Immature natural killer cell (primary cell): ENCODE measurements at regions not wholly inside any gene's neighbourhood (a gene's known extent, or its start where the extent isn't known, plus 50 kb on each side); places are given as distances from the start of the nearest gene placed in this dataset.

Source experiments
- DNase-seq, 3 donors: peaks; one replicate each; pipeline ENCODE4 v3.0.0; 2022; ENCODE audit warnings: mixed read lengths in 1 of 3
- H3K27ac Mint-ChIP-seq, 6 donors: one replicate each; pipeline ENCODE4 v1.8.0; 2020; ENCODE audit warnings: mixed read lengths in 6 of 6, mild to moderate bottlenecking in 5 of 6, inconsistent platforms in 4 of 6, moderate library complexity in 3 of 6
- H3K27me3 Mint-ChIP-seq, 3 donors: one replicate each; pipeline ENCODE4 v1.8.0; 2020 to 2021; ENCODE audit warnings: low read depth in 3 of 3, mild to moderate bottlenecking in 3 of 3, mixed read lengths in 3 of 3, moderate library complexity in 3 of 3, inconsistent platforms in 1 of 3
- H3K36me3 Mint-ChIP-seq, 3 donors: one replicate each; pipeline ENCODE4 v1.8.0; 2020; ENCODE audit warnings: mixed read lengths in 3 of 3, inconsistent platforms in 2 of 3, mild to moderate bottlenecking in 2 of 3
- H3K4me1 Mint-ChIP-seq, 2 donors: one replicate each; pipeline ENCODE4 v1.8.0; 2020; ENCODE audit warnings: inconsistent platforms in 2 of 2, mild to moderate bottlenecking in 2 of 2, mixed read lengths in 2 of 2, moderate library complexity in 1 of 2
- H3K4me3 Mint-ChIP-seq, 5 donors: one replicate each; pipeline ENCODE4 v1.8.0; 2020; ENCODE audit warnings: mild to moderate bottlenecking in 5 of 5, mixed read lengths in 5 of 5, inconsistent platforms in 3 of 5, moderate library complexity in 3 of 5
- H3K9me3 Mint-ChIP-seq, 6 donors: one replicate each; pipeline ENCODE4 v1.8.0; 2020; ENCODE audit warnings: mild to moderate bottlenecking in 6 of 6, mixed read lengths in 6 of 6, inconsistent platforms in 4 of 6, moderate library complexity in 3 of 6

- Mint-ChIP-seq H3K4me3 (no peak overlapping the region), H3K27ac (no peak overlapping the region)
Observed at GRCh38 chr10:4645836-4646235, 180.2 kb upstream of the AKR1E2 start.

GRCh38 chr10:4643471-4643870 is 182.5 kb upstream of the AKR1E2 start:
- Mint-ChIP-seq H3K4me1 (no peaks in the 10 kb centered on the region), H3K4me3 (no peak overlapping the region), H3K27ac (no peak overlapping the region), H3K9me3 (no peaks in the 10 kb centered on the region), H3K27me3 (no peaks in the 10 kb centered on the region), H3K36me3 (no peaks in the 10 kb centered on the region)
- no peak for DNase-seq

More at GRCh38 chr10:4645836-4646235, 180.2 kb upstream of the AKR1E2 start:
- no peaks in the 10 kb centered on the region for H3K9me3 Mint-ChIP-seq
- no peaks in the 10 kb centered on the region for H3K4me1 Mint-ChIP-seq
- H3K27me3 Mint-ChIP-seq: peaks cover 0 to 3% (median 0%) of the 10 kb centered on the region in 3 donors
- no peaks in the 10 kb centered on the region for H3K36me3 Mint-ChIP-seq
- DNase-seq: no peak

DNA sequence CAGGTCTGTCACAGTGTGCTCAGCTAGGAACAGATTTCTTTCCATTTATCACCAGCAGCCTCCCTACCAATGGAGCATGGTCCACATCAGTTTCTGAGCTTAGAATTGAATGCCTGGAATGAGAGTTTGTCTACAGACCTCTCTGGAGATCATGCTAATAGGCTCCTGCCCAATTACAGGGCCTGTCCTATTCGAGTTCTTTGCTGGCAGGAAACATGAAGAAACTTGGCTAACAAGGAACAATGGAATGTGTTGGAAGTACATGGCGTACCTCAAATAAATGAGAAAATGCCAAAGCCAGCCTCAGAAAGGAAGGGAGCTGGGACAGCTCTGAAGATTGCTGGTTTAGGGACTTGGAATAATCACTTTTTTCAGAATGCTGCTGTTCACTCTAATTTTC is 186.0 kb upstream of the AKR1E2 start:
- H3K4me3 Mint-ChIP-seq: no peak overlapping the region
- H3K36me3 Mint-ChIP-seq: no peaks in the 10 kb centered on the region
- no peak overlapping the region for H3K27ac Mint-ChIP-seq
- DNase-seq: no peak
- H3K4me1 Mint-ChIP-seq: no peaks in the 10 kb centered on the region
- H3K9me3 Mint-ChIP-seq: no peaks in the 10 kb centered on the region
- no peaks in the 10 kb centered on the region for H3K27me3 Mint-ChIP-seq

GRCh38 chr10:4638099-4638498 is 187.9 kb upstream of the AKR1E2 start:
- H3K36me3 Mint-ChIP-seq: no peaks in the 10 kb centered on the region

DNA sequence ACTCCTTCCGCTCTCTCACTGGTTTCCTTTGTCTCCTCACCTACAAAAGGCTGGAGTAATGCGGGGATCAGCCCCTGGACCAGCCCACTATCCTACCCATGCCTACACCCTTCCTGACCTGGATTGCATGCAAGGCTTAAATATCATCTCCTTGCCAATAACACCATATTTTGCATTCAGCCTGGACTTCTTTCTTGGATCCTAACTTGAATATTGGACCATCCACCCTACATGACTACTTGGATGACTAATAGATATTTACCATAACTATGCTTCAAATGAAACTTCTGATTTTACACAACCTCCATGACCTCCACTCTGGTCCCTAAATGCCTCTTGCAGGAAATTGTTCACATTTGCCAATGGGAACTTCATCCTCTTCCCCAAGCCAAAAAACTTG is 188.3 kb upstream of the AKR1E2 start:
- Mint-ChIP-seq H3K4me3 (no peak overlapping the region), H3K27me3 (peaks cover 0 to 3% (median 0%) of the 10 kb centered on the region in 3 donors), H3K4me1 (no peaks in the 10 kb centered on the region), H3K27ac (no peak overlapping the region), H3K9me3 (no peaks in the 10 kb centered on the region), H3K36me3 (no peaks in the 10 kb centered on the region)
- no peak for DNase-seq

More at GRCh38 chr10:4638099-4638498, 187.9 kb upstream of the AKR1E2 start:
- Mint-ChIP-seq H3K4me3 (no peak overlapping the region), H3K27ac (no peak overlapping the region), H3K4me1 (no peaks in the 10 kb centered on the region), H3K9me3 (no peaks in the 10 kb centered on the region), H3K27me3 (peaks cover 0 to 3% (median 0%) of the 10 kb centered on the region in 3 donors)
- DNase-seq: no peak

DNA sequence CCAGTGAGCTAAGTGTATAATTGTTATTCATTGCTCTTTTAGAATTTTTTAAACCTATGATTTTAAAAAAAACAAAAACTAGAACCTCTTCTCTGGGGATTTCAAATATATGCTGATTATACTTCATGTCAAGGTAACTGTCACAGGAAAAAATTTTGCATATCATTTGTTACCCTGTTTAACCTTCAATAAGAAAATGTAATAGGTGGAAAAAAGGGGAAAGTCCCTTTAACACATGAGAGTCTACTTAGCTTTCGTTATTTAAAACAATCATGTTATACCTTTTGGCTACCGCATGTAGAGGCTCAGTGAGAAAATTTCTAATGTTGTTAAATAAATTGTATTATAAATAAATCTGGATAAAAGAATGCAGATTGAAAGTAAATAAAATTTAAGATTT is 190.1 kb upstream of the AKR1E2 start:
- Mint-ChIP-seq H3K27me3 (peaks cover 0 to 4% (median 0%) of the 10 kb centered on the region in 3 donors), H3K4me3 (no peak overlapping the region), H3K4me1 (no peaks in the 10 kb centered on the region), H3K27ac (no peak overlapping the region), H3K9me3 (no peaks in the 10 kb centered on the region), H3K36me3 (no peaks in the 10 kb centered on the region)
- no peak for DNase-seq

DNA sequence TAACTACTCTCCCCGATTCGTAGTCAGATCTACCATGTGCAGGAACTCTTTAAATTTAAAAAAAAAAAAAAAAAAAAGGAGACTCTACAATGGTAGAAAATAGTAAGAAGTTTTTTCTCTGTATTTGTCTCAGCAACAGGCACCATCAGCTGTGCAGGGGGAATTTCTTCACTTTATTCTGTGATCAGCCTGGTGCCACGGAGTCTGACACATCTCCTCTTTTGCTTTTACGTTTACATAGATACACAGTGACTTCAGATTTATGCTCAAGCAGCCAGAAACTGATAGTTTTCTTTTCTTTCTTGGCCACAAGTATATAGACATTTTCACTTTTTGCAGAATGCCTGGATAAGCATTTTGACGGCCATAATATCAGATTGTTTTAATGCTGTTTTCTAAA is 190.6 kb upstream of the AKR1E2 start:
- H3K4me3 Mint-ChIP-seq: no peak overlapping the region
- H3K27me3 Mint-ChIP-seq: peaks cover 0 to 4% (median 0%) of the 10 kb centered on the region in 3 donors
- H3K36me3 Mint-ChIP-seq: no peaks in the 10 kb centered on the region
- H3K4me1 Mint-ChIP-seq: no peaks in the 10 kb centered on the region
- H3K9me3 Mint-ChIP-seq: no peaks in the 10 kb centered on the region
- DNase-seq: no peak
- H3K27ac Mint-ChIP-seq: no peak overlapping the region

DNA sequence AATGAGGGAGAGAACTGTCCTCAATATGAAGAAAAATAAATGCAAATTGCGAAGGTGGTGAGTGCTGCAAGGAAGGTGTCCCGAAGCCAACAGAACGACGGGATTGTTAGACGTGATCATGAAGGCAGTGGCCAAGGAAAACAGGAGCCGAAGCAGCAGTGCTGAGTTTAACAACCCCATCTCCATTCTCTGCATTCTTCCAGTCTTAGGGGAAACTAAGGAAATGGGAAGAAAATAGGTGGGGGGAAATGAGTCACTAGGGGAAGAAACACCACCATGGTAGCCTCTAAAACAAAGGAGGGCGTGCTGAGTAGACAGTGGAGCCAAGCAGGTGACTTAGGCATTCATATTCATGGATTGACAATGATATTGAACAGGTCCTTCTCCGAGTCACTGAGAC is 192.2 kb upstream of the AKR1E2 start:
- Mint-ChIP-seq H3K36me3 (no peaks in the 10 kb centered on the region), H3K4me1 (no peaks in the 10 kb centered on the region), H3K9me3 (no peaks in the 10 kb centered on the region), H3K27ac (no peak overlapping the region), H3K4me3 (no peak overlapping the region), H3K27me3 (peaks cover 0 to 4% (median 0%) of the 10 kb centered on the region in 3 donors)
- DNase-seq: no peak

DNA sequence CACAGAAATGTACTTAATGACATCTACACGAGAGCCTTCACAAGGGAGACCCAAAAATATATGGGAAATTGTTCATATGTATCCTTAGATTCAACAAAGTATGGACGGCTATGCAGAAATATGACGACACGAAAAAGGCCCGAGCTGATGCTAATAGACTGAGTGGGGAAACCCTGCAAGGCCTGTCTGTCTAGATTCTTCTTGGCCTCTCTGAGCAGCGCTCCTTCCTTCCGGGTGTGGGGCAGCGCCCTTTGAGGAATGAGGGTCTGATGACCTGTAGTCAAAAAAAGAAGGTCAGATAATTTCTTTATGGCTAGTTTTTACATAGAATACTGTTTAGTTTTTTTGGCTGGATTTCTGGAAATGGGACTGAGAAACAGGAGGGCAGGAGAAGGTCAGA is 192.8 kb upstream of the AKR1E2 start:
- no peaks in the 10 kb centered on the region for H3K4me1 Mint-ChIP-seq
- DNase-seq: no peak
- no peaks in the 10 kb centered on the region for H3K9me3 Mint-ChIP-seq

DNA sequence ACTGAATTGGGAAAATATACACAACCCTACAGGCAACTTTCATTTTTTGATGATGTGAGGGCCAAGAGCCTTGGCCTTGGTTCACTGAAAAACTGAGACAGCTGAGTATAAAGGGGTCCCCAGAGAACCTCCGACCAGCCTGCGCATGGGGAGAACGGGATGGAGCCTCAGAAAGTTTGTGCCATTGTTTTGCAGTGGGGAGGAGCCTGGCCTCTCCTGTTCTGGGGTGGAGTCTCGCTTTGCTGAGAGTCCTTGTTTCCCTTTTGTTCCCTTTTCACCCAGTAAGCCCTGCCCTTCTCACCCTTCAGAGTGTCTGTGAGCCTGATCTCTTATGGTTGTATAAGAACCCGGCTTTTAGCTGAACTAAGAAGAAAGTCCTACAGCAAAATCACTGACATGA is 193.2 kb upstream of the AKR1E2 start:
- no peaks in the 10 kb centered on the region for H3K4me1 Mint-ChIP-seq
- no peak overlapping the region for H3K27ac Mint-ChIP-seq
- DNase-seq: no peak
- H3K36me3 Mint-ChIP-seq: no peaks in the 10 kb centered on the region
- H3K4me3 Mint-ChIP-seq: no peak overlapping the region
- peaks cover 0 to 1% (median 0%) of the 10 kb centered on the region in 6 donors for H3K9me3 Mint-ChIP-seq
- peaks cover 0 to 4% (median 0%) of the 10 kb centered on the region in 3 donors for H3K27me3 Mint-ChIP-seq

More for the DNA sequence above, 192.8 kb upstream of the AKR1E2 start:
- Mint-ChIP-seq H3K27ac (no peak overlapping the region), H3K36me3 (no peaks in the 10 kb centered on the region), H3K4me3 (no peak overlapping the region), H3K27me3 (peaks cover 0 to 4% (median 0%) of the 10 kb centered on the region in 3 donors)

DNA sequence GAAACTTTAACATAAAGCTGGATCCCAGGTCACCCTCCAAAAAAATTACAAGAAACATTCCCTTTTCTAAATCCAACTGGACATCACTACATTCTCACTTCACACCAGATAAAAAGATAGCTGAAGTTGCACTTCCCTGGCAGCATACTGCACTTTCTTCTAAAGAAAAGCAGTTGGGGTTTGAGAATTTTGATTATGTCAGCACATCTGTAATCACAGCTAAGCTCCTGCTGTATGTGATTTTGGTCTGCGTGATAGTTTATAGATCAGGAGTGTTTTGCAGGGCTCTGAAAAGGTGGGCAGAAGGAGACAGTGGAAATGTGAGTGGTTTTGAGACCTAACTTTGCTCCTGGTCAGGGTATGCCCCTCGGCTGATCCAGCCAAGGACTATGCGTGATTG is 199.1 kb upstream of the AKR1E2 start:
- no peak for DNase-seq
- Mint-ChIP-seq H3K4me3 (no peak overlapping the region), H3K36me3 (no peaks in the 10 kb centered on the region), H3K4me1 (no peaks in the 10 kb centered on the region), H3K27ac (no peak overlapping the region), H3K27me3 (peaks cover 4 to 8% (median 4%) of the 10 kb centered on the region in 3 donors), H3K9me3 (peaks cover 0 to 4% (median 0%) of the 10 kb centered on the region in 6 donors)

DNA sequence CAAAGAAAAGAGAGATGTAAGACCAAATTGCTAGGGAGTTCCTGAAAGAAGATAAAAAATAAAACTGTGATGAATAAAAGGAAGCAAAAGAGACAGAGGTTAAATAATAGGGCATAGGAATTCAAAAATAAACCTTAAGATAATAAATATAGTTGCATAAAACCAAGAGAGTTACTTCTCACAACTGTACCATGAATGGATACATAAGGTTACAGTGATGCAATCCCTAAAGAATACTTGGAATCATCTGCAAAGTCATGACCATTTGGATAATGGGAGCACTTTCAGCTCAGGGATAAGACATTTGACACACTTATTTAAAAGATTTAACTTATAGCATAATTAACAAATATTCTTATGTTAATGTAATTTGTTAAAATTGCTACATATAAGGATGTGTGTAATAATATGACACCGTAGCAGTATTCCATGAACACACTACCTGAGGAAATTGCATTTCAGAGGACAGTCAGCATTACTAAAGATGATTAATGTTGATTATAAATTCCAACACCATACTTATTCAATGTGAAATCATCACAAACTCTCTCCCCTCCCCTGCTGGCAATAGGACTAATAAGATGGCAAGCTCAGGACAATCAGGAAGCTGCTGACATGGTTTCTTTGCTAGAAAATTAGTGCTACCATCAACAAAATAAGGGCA is 202.1 kb upstream of the AKR1E2 start:
- no peak overlapping the region for H3K4me3 Mint-ChIP-seq
- peaks cover 0 to 4% (median 0%) of the 10 kb centered on the region in 6 donors for H3K9me3 Mint-ChIP-seq
- no peaks in the 10 kb centered on the region for H3K36me3 Mint-ChIP-seq
- H3K27me3 Mint-ChIP-seq: peaks cover 4 to 9% (median 9%) of the 10 kb centered on the region in 3 donors
- H3K27ac Mint-ChIP-seq: no peak overlapping the region
- no peak for DNase-seq
- H3K4me1 Mint-ChIP-seq: no peaks in the 10 kb centered on the region

DNA sequence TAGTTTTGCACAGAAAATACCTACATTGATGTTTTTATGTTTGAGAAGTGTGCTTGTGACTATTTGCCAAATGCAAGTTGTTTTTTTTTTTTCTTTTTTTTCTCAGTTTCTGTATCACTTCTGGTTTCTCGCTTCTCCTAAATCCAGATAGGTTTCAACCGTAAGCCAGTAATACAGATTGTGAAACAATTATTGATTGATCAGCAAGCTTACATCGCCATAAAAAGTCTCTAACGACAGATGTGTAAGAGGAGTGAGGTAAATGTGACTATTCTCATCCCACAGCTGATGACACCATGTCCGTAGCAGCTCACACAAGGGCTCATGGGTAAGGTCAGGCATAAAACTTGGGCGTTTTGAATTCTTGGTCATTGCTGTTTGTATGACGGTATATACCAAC is 202.8 kb upstream of the AKR1E2 start:
- no peak for DNase-seq
- H3K4me3 Mint-ChIP-seq: no peak overlapping the region

GRCh38 chr10:4622384-4622783 is 203.6 kb upstream of the AKR1E2 start:
- Mint-ChIP-seq H3K27ac (no peak overlapping the region), H3K36me3 (no peaks in the 10 kb centered on the region), H3K4me1 (no peaks in the 10 kb centered on the region), H3K9me3 (peaks cover 0 to 2% (median 0%) of the 10 kb centered on the region in 6 donors), H3K27me3 (peaks cover 4 to 9% (median 9%) of the 10 kb centered on the region in 3 donors), H3K4me3 (no peak overlapping the region)
- DNase-seq: no peak

More for the DNA sequence above, 202.8 kb upstream of the AKR1E2 start:
- no peaks in the 10 kb centered on the region for H3K4me1 Mint-ChIP-seq
- no peak overlapping the region for H3K27ac Mint-ChIP-seq
- H3K9me3 Mint-ChIP-seq: peaks cover 0 to 4% (median 0%) of the 10 kb centered on the region in 6 donors
- H3K27me3 Mint-ChIP-seq: peaks cover 4 to 9% (median 9%) of the 10 kb centered on the region in 3 donors
- no peaks in the 10 kb centered on the region for H3K36me3 Mint-ChIP-seq

- no peaks in the 10 kb centered on the region for H3K4me1 Mint-ChIP-seq
- H3K4me3 Mint-ChIP-seq: no peak overlapping the region
- no peak for DNase-seq
- peaks cover 0 to 7% (median 0%) of the 10 kb centered on the region in 3 donors for H3K36me3 Mint-ChIP-seq
- H3K27me3 Mint-ChIP-seq: peaks cover 0 to 12% (median 2%) of the 10 kb centered on the region in 3 donors
- H3K9me3 Mint-ChIP-seq: peaks cover 0 to 17% (median 7%) of the 10 kb centered on the region in 6 donors
- H3K27ac Mint-ChIP-seq: no peak overlapping the region
Observed at GRCh38 chr10:4617589-4617988, 208.4 kb upstream of the AKR1E2 start.
